MV-4-11 (cell line): ENCODE measurements at regions not wholly inside any gene's neighbourhood (a gene's known extent, or its start where the extent isn't known, plus 50 kb on each side); places are given as distances from the start of the nearest gene placed in this dataset.

Experiments used
- DNase-seq: peaks from one replicate; lab custom pipeline; 2025; lab: John Stamatoyannopoulos, UW

GRCh38 chr4:128601991-128602695, 207.4 kb upstream of the JADE1 start:
- no peak for DNase-seq

- DNase-seq, result no peak
These were observed 208.3 kb upstream of the JADE1 start for GRCh38 chr4:128600996-128601871.

GRCh38 chr4:128600410-128600809, 209.1 kb upstream of the JADE1 start:
- DNase-seq, result no peak

- DNase-seq, result no peak
These were observed 212.0 kb upstream of the JADE1 start for GRCh38 chr4:128597500-128597899.

GRCh38 chr4:128596853-128597252, 212.6 kb upstream of the JADE1 start:
- no peak for DNase-seq

GRCh38 chr4:128596115-128596514, 213.4 kb upstream of the JADE1 start:
- DNase-seq, result no peak

- no peak for DNase-seq
These were observed 218.0 kb upstream of the JADE1 start for GRCh38 chr4:128591482-128591881.

- no peak for DNase-seq
These were observed 218.7 kb upstream of the JADE1 start for GRCh38 chr4:128590773-128591172.

- no peak for DNase-seq
These were observed 219.3 kb upstream of the JADE1 start for GRCh38 chr4:128590034-128590740.

- no peak for DNase-seq
These were observed 220.0 kb upstream of the JADE1 start for GRCh38 chr4:128589384-128589965.

- no peak for DNase-seq
These were observed 222.1 kb upstream of the JADE1 start for GRCh38 chr4:128587382-128587781.

GRCh38 chr4:128583753-128584712, 225.5 kb upstream of the JADE1 start:
- no peak for DNase-seq

- DNase-seq, result no peak
These were observed 227.1 kb upstream of the JADE1 start for GRCh38 chr4:128582427-128582870.

GRCh38 chr4:128579154-128579853, 230.2 kb upstream of the JADE1 start:
- DNase-seq, result no peak

GRCh38 chr4:128574706-128575105, 234.8 kb upstream of the JADE1 start:
- peak; percentile 58 for DNase-seq

- no peak for DNase-seq
These were observed 235.6 kb upstream of the JADE1 start for GRCh38 chr4:128573781-128574508.

- DNase-seq, result no peak
These were observed 236.7 kb upstream of the JADE1 start for GRCh38 chr4:128572778-128573241.

GRCh38 chr4:128571747-128572146, 237.8 kb upstream of the JADE1 start:
- DNase-seq, result peak; percentile 33

- DNase-seq, result peak; percentile 86
These were observed 239.0 kb upstream of the JADE1 start for GRCh38 chr4:128570387-128570975.
